Stimulated activated CD8-positive, alpha-beta memory T cell treated with anti-CD3 and anti-CD28 coated beads, Interleukin-7, amount 100 ng/mL, for 1 hour (primary cell): ENCODE measurements at regions not wholly inside any gene's neighbourhood (a gene's known extent, or its start where the extent isn't known, plus 50 kb on each side); places are given as distances from the start of the nearest gene placed in this dataset.

ENCODE experiments used
- DNase-seq, 2 donors: peaks; one replicate each; pipeline ENCODE4 v3.0.0-alpha.2; 2020; ENCODE audit warnings: low read depth in 2 of 2

DNA sequence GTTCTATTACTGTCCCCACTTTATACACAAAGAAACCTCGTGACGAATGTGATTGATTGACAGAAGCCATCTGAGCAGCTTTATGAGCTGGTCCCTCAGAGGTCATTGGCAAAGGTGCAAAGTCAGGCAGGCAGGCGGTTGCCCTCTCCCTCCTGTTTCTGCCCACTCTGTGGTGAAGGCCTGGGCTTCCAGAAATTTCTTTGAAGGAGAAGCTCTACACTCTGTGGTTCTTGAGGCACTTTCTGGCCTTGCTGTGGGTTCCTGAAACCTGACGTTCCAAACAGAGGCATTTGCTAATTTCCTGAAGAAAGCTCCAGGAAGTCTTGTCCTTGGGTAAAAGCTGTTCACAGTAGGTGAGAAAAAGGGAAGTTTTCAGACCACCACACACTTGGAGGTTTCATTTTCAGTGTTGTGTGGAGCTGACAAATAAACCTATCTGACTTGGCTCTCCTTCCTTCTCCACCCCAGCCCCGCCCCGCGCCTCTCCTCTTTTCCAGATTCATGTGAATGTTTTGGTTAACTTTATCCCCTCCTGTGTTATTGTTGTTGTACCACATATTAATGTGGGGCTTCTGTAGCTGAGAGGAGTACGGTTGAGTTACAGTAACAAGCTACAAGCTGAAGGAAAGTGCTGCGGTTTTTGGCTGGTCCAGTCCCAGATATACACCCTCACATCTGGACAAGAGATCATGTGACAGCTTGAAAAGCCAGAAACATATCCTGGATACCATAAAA lies 274.1 kb downstream of the CLIC5 start:
- DNase-seq, result no peak

DNA sequence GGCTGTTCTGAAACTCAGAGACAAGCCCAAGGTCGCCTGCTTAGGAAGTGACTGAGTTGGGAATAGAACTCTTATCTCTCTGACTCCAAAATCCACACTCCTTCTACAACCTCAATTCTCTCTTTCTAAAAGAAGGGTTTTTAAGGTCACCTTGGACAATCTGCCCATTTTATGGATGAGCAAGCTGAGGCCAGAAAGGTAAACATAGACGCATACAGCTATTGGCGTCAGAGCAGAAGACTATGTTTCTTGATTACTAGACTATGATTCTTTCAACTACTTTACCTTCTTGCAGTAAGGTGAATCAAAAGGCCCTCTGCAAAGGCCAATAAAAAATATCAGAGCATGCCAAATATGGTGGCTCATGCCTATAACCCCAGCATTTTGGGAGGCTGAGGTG lies 276.6 kb downstream of the CLIC5 start:
- DNase-seq, result no peak

DNA sequence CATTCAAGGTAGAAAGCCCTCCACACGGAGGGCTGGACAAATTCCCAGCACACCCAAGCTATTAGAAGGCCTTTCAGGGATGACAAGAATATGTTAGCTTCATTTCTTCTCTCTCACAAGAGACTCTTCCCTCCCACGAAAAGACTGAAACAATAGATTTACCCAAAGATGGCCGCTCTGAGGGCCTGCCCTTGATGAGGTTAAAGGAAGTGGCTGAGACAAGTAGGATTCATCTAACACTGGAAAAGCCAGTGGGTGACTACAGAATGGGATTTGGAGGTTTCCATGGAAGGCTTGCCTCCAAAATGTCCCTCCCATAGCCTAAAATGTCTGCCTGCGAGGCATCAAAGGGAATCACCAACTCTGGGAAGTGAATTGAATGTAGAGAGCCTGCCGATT lies 277.6 kb downstream of the CLIC5 start:
- DNase-seq, result no peak

DNA sequence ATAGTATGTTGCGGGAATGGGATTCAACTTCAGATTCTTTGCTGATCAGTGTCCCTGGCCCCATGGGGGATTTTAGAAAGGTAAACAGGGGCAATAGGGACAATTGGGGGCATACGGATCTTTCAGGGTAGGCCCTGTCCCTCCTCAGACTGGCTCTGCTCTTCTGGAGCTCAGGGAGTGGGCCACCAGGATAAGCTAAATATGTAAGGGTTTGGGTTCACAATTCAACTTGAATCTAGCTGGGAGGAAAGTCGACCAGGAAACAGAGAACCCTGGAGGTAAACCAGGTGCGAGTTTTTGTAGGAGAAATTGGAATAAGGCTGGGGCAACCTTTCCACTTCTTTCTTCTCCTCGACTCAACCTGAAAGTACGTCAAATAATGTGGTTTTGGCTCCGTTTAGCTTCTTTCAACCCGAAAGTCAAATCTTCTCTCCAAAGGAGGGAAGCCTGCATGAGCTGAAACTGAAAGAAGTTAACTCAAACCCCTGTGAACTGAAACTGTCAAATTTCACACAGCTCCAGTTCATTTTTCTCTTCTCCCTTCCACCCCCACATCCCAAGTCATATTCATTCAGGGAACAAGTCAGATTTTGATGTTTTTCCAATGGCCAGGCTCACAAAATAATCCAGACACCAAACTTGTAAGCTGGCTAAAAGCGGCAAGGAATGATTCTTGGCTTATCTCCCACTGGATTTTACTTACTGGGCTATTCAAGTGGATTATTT lies 278.2 kb downstream of the CLIC5 start:
- DNase-seq, result no peak

DNA sequence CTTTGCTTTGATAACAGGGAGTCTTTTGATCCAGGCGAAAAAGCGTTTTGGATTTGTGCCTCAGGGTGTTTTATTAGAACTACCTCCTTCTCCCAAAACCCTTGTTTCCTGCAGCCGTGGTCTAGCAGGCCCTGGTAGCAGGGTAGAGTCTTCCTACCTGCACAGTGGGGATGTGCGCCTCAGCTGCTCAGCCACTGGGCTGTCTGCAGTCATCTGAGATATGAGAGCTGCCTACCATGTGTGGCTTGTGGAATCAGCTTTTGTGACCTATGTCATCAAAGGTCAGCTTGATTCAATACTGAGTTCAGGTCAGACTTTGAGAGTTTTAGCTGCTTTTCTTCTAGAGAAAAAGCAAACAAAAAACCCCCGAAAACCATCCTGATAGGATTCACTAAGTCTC lies 279.5 kb downstream of the CLIC5 start:
- DNase-seq, result no peak

DNA sequence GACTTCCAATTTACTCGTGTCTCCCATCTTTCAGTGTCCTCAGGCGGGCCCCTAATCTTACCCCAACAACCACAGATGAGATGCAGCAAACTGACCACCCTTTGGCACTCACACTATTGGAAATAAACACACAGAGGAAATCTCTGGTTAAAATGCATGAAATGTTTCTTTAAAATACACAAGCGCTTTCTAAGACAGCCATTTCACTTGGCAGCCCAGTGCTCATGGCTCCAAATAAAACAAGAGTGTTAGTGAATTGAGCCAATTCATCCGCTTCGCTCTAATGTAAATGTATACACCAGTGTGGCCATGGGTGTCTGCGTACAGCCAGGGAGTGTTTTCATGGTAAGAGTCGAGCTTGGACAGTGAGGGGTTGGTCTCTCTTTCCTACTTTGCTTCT lies 282.9 kb downstream of the CLIC5 start:
- no peak for DNase-seq

DNA sequence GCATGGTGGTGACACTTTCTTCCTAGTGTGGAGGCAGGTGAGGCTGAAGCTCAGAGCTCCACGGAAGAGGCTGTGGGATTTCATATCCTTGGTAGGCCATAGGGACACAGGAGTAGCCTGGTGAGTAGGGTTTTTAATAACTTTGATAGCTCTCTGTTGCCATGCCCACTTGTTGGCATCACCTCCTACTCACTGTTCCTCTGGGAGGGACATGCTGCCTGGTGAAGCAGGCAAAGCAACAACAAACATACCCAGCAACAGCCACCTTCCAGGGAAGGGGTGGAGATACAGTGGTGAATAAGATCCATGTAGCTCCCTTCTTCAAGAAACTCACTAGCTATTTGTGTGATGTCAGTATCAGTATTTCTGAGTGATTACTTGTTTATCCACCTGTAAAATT lies 285.4 kb downstream of the CLIC5 start:
- no peak for DNase-seq

DNA sequence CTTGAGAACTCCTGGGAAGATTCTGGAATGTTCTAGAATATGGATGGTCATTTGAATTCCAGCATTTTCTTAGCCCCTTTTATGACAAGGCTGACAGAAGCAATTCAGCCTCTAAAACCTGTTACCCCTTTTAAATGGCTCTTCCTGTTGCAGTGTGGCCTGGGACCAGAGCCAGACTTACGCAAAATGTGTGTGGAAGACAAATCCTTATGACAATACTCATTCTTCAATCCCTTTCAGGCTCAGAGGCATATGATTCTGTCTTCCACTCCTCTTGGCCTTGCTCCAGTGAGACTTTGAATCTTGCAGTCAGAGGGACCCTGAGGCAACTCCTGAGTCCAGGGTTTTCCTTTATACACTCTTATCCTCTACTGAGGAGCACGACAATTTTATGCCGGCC lies 287.0 kb downstream of the CLIC5 start:
- no peak for DNase-seq

DNA sequence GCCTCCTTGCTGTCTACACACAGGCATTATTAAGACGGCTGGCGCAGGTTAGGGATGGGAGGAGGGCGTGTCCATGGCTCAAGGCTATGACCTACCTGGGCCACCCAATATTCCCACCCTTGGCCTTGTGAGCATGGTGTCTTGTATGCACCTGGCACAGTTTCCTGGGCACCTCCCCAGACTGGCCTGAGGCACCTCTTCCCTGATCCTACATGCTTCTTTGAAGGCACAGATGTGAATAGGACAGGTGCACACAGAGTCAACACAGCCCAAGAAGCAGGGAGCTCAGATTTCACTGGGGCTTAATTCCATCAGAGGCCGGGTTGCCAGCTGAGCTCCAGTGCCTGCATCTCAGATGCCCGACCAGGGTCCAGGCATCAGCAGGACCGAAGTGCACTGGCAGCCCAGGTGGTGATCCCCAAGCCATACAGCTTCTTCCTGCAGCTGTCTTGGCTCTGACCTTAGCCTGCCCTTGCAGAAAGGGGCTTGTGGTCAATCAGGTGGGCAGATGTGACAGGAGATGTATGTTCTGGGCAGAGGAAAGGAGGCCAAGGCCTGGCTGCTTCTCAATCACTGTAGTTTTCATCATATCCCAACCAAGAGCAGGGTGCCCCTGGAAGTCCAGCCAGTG lies 287.7 kb downstream of the CLIC5 start:
- DNase-seq, result no peak

DNA sequence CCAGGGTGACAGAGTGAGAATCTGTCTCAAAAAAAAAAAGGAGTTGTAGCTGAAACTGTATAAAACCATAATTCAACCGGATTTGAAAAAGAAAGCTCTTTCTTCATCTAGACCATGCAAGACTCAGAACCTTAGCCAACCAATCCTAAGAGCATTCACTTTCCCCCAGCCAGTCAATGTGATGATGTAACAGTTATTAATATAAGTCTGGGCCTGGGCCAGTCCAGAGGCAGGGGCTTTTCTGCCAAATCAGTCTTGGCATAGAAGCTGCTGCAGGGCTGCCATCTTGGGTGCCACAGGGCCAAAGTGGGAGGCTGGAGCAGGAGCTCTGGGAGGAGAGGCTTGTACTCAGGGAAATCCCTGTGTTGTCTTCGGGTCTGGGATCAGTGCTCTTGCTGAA lies 288.4 kb downstream of the CLIC5 start:
- no peak for DNase-seq

DNA sequence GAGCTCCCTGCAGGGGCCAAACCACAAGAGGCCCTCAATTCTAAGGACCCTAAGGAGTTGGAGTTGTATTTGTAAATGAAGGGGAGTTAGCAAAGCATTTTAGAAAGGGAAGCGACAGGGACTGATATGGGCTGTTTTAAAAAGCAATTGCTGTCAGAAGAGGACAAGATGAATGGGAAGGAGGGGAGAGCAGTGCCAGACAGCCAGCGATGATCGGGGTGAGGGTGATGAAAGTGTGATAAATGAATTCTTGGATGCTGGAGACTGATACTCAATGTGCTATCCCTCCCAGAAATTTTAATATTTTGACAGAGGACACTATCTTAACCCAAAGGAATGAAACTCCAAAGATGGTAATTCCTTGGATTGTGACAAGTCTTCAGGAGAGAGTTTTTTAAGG lies 289.2 kb downstream of the CLIC5 start:
- no peak for DNase-seq

DNA sequence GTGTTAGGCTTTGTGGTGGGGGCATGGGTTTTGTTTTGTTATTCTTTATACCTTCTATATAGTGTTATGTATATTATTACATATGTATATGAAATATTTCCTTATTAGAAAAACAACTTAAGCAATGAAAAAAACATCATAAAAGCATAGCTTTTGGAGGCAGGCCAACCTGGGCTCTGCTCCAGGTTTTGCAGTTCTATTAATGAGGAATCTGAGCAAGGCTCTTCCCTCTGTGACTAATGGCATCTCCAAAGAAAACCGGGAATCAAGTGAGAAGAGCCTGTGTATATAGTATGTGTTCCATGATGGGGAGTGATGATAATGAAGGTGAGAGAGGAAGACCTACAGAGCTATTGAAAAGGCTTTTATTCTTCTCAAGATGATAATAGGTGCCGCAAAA lies 291.1 kb downstream of the CLIC5 start:
- DNase-seq, result no peak

DNA sequence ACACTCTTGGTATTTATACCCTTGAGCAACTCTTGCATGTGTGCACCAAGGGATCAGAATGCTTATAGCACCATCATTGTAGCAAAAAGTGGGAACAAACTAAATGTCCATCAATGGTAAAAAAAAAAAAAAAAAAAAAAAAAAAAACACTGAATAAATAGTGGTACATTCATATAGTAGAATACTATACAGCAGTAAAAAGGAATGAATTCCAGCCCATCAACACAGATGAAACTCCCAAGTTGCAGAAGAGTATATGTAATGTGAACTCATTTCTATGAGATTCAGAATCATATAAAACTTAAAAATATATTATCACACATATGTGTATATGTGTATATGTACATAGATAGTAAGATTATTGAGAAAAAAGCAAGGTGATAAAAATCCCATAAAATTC lies 291.6 kb downstream of the CLIC5 start:
- no peak for DNase-seq

DNA sequence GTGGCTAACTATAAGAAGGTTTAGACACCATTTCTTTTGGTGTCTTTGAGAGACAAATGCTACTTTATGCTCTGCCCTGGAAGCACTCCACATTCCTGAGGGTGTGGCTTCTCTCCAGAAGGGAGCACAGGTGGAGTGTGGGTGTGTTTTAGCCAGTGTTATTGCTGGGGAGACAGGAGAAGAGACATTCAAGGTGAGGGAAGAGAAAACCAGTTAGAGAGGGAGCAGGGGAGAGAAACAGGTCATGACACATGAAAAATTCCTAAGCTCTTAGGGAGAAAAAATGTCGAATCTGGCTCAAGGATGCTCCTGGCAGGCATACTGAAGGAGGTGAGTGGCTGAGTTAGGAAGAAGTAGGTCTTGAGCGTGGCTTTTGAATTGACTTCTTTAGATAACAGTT lies 292.8 kb downstream of the CLIC5 start:
- DNase-seq, result no peak

DNA sequence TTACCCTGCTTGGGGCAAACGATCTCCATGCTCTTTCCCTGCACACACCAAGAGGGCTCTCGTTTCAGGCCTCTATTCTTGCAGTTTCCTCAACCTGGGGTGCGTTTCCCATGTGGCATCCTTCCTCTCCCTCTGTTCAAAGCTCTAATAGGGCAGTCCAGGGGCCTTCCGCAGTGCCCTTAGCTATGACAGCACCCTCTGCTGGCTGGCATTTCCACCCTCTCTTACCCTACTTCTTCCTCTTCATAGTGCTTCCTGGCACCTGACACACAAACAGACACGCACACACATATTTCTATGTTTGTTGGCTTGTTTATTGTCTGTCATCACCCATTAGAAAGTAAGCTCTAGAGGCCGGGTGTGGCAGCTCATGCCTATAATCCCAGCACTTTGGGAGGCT lies 294.0 kb downstream of the CLIC5 start:
- no peak for DNase-seq

DNA sequence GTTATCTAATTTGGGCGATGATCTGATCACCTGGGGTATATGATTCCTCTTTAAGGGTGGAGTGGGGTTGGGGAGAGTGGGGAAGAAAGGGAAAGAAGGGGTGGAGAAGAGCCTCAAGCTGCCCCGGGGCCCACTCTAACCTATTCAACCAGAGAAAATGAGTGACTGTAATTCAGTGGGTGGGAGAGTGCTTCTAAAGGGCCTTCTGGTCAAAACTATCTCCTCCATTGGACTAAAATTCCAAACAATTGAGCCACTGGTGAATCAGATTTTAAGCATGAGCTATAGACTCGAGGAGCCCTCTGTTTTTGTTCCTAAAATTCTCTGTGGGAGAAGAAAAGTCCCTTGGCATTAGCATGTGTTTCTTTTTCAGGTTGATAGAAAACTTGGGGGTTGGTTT lies 296.8 kb downstream of the CLIC5 start:
- no peak for DNase-seq

DNA sequence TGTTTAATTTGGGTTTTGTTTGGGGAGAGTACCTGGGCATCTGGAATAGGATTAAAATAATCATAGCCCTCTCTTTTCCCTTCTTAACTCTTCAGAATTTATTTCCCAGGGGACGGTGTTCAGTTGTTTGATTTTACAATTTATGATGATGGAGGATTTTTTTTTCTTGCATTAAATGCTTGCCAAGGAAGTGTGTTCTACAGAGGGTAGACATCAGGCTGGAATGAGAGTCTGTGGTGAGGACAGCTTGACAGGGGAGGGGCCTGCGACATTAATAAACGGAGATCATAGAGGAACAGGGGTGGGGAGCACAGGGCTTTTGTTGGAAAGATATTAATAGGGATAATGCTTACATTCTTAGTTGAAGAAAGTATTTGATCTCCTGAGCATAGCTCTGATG lies 297.5 kb downstream of the CLIC5 start:
- DNase-seq, result no peak

DNA sequence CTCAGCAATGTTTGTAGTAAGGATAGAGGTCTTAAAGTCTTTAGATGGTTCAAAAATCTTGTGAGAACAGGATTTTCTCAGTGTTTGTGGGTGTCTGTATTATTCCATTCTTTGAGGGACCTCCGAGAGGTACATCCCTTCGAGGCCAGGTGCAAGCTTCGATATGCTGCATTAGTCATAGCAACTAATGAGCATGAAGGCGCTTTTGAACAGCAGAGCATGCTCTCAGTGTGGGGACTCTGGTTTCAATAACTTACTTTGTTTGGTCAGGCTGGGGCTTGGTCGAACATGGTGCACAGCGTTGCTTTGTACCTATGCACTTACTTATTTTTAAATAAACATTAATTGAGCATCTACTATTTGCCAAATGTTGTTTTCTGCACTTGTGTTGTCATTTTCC lies 297.9 kb downstream of the CLIC5 start:
- DNase-seq, result no peak

DNA sequence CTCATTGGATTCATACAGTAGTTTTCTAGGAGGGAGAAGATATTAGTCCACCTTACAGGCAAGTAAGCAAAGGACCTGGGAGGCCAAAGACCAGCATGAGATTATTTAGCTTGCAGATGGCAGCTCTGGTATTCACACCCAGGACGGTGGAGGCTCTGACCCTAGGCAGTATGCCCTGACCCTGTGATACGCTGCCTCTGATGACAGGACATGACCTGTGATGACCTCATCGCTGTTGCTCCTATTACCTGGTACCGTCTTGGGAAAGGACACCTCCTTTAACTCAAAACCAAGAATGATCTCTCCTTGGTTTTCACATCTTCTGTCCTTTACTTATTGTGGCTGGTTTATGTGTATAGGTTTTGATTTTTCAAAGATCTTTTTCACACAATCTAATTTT lies 298.6 kb downstream of the CLIC5 start:
- no peak for DNase-seq

DNA sequence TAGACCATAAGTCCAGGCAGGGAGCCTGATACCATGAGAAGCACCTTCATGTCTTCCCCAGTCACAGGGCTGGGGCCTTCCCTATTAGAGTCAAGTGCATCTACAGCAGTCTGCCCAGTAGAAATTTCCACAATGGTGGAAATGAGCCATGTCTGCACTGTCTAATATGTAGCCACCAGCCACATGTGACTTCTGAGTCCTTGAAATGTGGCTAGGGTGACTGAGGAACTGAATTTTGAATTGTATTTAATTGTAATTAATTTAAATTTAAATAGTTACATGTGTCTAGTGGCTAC lies 300.2 kb downstream of the CLIC5 start:
- no peak for DNase-seq

DNA sequence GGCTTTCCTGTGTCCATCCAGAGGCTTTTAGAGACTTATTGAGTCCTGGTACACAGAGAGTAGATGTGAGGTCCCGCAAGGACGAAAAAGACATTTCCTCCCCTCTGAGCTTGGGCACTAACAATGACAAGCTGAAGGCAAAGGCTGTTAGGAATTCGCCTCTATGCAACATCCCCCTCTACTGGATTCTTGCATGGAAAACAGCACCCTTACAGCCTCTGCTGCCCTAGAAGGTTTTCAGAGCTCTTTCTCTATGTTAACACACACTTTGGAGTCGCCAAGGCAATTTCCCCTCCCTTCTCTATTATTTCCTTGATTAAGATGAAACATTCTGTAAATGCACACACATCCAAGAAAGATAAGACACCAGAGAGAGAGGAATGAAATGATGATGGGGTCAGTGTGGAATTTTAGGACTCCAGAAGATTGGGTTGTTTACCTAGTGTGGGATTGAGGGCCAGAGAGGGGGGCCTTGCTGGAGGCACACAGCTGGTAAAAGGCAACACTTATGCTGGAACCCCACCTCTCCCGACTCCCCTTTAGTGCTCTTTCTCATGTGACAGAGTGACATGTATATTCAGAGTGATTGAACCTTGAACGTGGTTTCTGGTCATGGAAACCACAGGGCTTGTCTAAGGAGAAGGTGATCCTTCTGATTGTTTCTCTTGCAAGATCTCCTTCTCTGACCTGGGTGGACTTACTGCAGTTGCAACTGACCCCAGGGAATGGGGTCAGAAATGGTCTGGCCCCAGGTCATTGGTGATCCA lies 300.7 kb downstream of the CLIC5 start:
- DNase-seq, result peak in 1 of 2 donors; percentile 18

DNA sequence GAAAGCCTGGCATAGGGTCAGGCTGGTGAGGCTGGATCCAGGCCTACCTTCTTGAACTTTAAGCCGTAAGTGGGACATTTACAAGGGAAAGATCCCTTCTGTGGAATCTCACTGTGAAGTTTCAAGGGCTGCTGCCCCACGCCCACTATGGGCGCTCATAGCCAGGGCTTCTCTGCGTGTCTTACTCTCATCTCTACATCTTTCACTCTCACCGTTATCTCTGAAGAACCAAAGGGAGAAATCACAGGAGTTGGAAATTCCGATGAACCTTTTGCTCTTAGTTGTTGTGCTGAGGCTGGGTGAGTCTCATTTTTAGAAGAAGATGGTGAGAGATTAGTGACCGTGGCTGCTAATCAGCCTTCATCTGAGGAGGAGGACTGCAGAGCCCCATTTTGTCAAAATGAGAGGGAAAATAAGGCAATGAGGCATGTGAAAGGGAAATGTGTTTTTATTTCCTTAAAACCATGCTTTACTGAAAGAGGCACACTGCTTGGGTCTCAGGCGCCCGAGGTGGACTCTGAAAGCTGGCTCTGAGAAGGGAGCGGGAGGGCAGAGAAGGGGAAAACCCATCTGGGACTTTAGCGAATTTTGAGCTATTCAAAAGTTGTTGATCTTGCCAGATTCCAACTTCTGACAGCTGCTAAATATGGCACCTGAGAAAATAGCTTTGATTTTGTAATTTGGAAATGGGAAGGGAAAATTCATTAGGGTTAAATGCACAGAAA lies 301.5 kb downstream of the CLIC5 start:
- no peak for DNase-seq
